SIG-M5 treated with dmso at 0.1 percent for 504 hours (cell line): ENCODE measurements at regions not wholly inside any gene's neighbourhood (a gene's known extent, or its start where the extent isn't known, plus 50 kb on each side); places are given as distances from the start of the nearest gene placed in this dataset.
A peak's percentile ranks its signal among the peaks of the same experiment; 100 is the strongest.

Experiments used
- DNase-seq: peaks from one replicate; lab custom pipeline; 2025; ENCODE audit not compliant: unreplicated experiment; lab: John Stamatoyannopoulos, UW

GRCh38 chr5:167712986-167713585, 578.4 kb upstream of the WWC1 start:
- no peak for DNase-seq

- no peak for DNase-seq
These were observed 577.5 kb upstream of the WWC1 start for GRCh38 chr5:167713896-167714295.

- DNase-seq, result no peak
These were observed 575.2 kb upstream of the WWC1 start for GRCh38 chr5:167716126-167716775.

- DNase-seq, result no peak
These were observed 571.2 kb upstream of the WWC1 start for GRCh38 chr5:167720259-167720658.

- DNase-seq, result no peak
These were observed 570.7 kb upstream of the WWC1 start for GRCh38 chr5:167720676-167721260.

- no peak for DNase-seq
These were observed 569.5 kb upstream of the WWC1 start for GRCh38 chr5:167721926-167722440.

- DNase-seq, result peak; percentile 68
These were observed 568.1 kb upstream of the WWC1 start for GRCh38 chr5:167723254-167723871.

GRCh38 chr5:167725264-167725663, 566.2 kb upstream of the WWC1 start:
- no peak for DNase-seq

GRCh38 chr5:167725741-167726140, 565.7 kb upstream of the WWC1 start:
- DNase-seq, result no peak

- DNase-seq, result no peak
These were observed 564.8 kb upstream of the WWC1 start for GRCh38 chr5:167726642-167727041.

GRCh38 chr5:167730121-167730520, 561.3 kb upstream of the WWC1 start:
- no peak for DNase-seq

- no peak for DNase-seq
These were observed 560.8 kb upstream of the WWC1 start for GRCh38 chr5:167730656-167731055.

GRCh38 chr5:167731951-167732350, 559.5 kb upstream of the WWC1 start:
- no peak for DNase-seq

- no peak for DNase-seq
These were observed 558.9 kb upstream of the WWC1 start for GRCh38 chr5:167732499-167732898.

- no peak for DNase-seq
These were observed 554.5 kb upstream of the WWC1 start for GRCh38 chr5:167736992-167737391.

GRCh38 chr5:167743695-167744464, 547.6 kb upstream of the WWC1 start:
- no peak for DNase-seq

GRCh38 chr5:167745868-167746267, 545.6 kb upstream of the WWC1 start:
- DNase-seq, result no peak

- no peak for DNase-seq
These were observed 540.9 kb upstream of the WWC1 start for GRCh38 chr5:167750586-167750985.

GRCh38 chr5:167752936-167753335, 538.5 kb upstream of the WWC1 start:
- no peak for DNase-seq

- no peak for DNase-seq
These were observed 537.5 kb upstream of the WWC1 start for GRCh38 chr5:167753725-167754490.
